ENCODE measurements at regions not wholly inside any gene's neighbourhood (a gene's known extent, or its start where the extent isn't known, plus 50 kb on each side); places are given as distances from the start of the nearest gene placed in this dataset.

GRCh38 chr1:37305841-37306240, 168.5 kb upstream of the ZC3H12A start:
- Histone ChIP-seq H3K4me1 (ENCODE audit: low read depth, poor library complexity, severe bottlenecking) (no peaks in the 10 kb centered on the region), H3K4me3 (IDR thresholded peaks at IDR 0.05; ENCODE audit: insufficient read depth, low read depth, low read length) (no peak overlapping the region), H3K79me2 (ENCODE audit: insufficient read depth, low read depth) (no peaks in the 10 kb centered on the region), H3K9ac (no peak overlapping the region), H3K27me3 (ENCODE audit: insufficient read depth, low read depth) (peaks cover 50% of the 10 kb centered on the region), H3K36me3 (ENCODE audit: insufficient read depth) (no peaks in the 10 kb centered on the region), H3K27ac (no peak overlapping the region), H2AFZ (ENCODE audit: low read depth) (no peak overlapping the region), H4K20me1 (ENCODE audit: insufficient read depth) (no peaks in the 10 kb centered on the region), H3K4me2 (no peak overlapping the region)
- TF ChIP-seq, protein P1, sequence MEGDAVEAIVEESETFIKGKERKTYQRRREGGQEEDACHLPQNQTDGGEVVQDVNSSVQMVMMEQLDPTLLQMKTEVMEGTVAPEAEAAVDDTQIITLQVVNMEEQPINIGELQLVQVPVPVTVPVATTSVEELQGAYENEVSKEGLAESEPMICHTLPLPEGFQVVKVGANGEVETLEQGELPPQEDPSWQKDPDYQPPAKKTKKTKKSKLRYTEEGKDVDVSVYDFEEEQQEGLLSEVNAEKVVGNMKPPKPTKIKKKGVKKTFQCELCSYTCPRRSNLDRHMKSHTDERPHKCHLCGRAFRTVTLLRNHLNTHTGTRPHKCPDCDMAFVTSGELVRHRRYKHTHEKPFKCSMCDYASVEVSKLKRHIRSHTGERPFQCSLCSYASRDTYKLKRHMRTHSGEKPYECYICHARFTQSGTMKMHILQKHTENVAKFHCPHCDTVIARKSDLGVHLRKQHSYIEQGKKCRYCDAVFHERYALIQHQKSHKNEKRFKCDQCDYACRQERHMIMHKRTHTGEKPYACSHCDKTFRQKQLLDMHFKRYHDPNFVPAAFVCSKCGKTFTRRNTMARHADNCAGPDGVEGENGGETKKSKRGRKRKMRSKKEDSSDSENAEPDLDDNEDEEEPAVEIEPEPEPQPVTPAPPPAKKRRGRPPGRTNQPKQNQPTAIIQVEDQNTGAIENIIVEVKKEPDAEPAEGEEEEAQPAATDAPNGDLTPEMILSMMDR (conservative IDR thresholded peaks at IDR 0.05; ENCODE audit: low read depth, low read length), result no peak

- Histone ChIP-seq H3K4me1 (ENCODE audit: low read depth, poor library complexity, severe bottlenecking) (no peaks in the 10 kb centered on the region), H2AFZ (ENCODE audit: low read depth) (no peak overlapping the region), H3K79me2 (ENCODE audit: insufficient read depth, low read depth) (no peaks in the 10 kb centered on the region), H4K20me1 (ENCODE audit: insufficient read depth) (no peaks in the 10 kb centered on the region), H3K27ac (no peak overlapping the region), H3K36me3 (ENCODE audit: insufficient read depth) (no peaks in the 10 kb centered on the region), H3K4me2 (no peak overlapping the region), H3K9ac (no peak overlapping the region), H3K27me3 (ENCODE audit: insufficient read depth, low read depth) (peaks cover 53% of the 10 kb centered on the region), H3K4me3 (IDR thresholded peaks at IDR 0.05; ENCODE audit: insufficient read depth, low read depth, low read length) (no peak overlapping the region)
- TF ChIP-seq, protein P1 (conservative IDR thresholded peaks at IDR 0.05; ENCODE audit: low read depth, low read length), result no peak
These were observed 167.9 kb upstream of the ZC3H12A start for GRCh38 chr1:37306461-37306860.

DNA sequence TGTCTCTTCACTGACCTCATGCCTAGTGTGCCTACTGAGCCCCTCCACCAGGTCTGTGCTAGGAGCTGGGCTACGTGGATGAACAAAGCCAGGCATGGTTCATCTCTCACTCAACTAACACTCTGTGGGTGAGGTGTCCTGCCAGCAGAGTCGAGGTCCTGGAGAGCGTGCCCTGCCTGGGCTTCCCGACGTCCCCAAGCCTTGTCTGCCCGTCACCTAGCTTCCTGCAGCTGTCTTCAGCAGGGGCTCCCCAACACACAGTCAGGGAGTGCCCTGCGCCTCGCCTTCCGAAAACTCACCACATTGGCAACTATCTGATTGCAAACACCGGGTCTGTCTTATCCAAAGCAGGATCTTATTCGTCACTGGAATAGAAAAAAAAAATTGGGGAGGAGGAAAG, 167.5 kb upstream of the ZC3H12A start:
- H3K36me3 ChIP-seq (ENCODE audit: insufficient read depth), result no peaks in the 10 kb centered on the region
- H3K9ac ChIP-seq, result no peak overlapping the region
- no peaks in the 10 kb centered on the region for H3K79me2 ChIP-seq (ENCODE audit: insufficient read depth, low read depth)
- H3K4me1 ChIP-seq (ENCODE audit: low read depth, poor library complexity, severe bottlenecking), result no peaks in the 10 kb centered on the region
- no peak overlapping the region for H3K27ac ChIP-seq
- H2AFZ ChIP-seq (ENCODE audit: low read depth), result no peak overlapping the region
- H3K27me3 ChIP-seq (ENCODE audit: insufficient read depth, low read depth), result peaks cover 53% of the 10 kb centered on the region
- TF ChIP-seq, protein P1 (conservative IDR thresholded peaks at IDR 0.05; ENCODE audit: low read depth, low read length), result no peak
- H3K4me3 ChIP-seq (IDR thresholded peaks at IDR 0.05; ENCODE audit: insufficient read depth, low read depth, low read length), result no peak overlapping the region
- no peaks in the 10 kb centered on the region for H4K20me1 ChIP-seq (ENCODE audit: insufficient read depth)
- no peak overlapping the region for H3K4me2 ChIP-seq

- Histone ChIP-seq H3K4me1 (ENCODE audit: low read depth, poor library complexity, severe bottlenecking) (no peaks in the 10 kb centered on the region), H3K4me3 (IDR thresholded peaks at IDR 0.05; ENCODE audit: insufficient read depth, low read depth, low read length) (no peak overlapping the region), H2AFZ (ENCODE audit: low read depth) (no peak overlapping the region), H3K27ac (no peak overlapping the region), H3K27me3 (ENCODE audit: insufficient read depth, low read depth) (peaks cover 60% of the 10 kb centered on the region), H3K4me2 (no peak overlapping the region), H4K20me1 (ENCODE audit: insufficient read depth) (no peaks in the 10 kb centered on the region), H3K79me2 (ENCODE audit: insufficient read depth, low read depth) (no peaks in the 10 kb centered on the region), H3K9ac (no peak overlapping the region), H3K36me3 (ENCODE audit: insufficient read depth) (no peaks in the 10 kb centered on the region)
- TF ChIP-seq, protein P1 (conservative IDR thresholded peaks at IDR 0.05; ENCODE audit: low read depth, low read length), result no peak
These were observed 166.1 kb upstream of the ZC3H12A start for GRCh38 chr1:37308031-37308960.
